ENCODE measurements at regions not wholly inside any gene's neighbourhood (a gene's known extent, or its start where the extent isn't known, plus 50 kb on each side); places are given as distances from the start of the nearest gene placed in this dataset.

- H3K4me2 ChIP-seq (ENCODE audit: low read length): no peak overlapping the region
- H3K27ac Mint-ChIP-seq (ENCODE audit: unreplicated experiment): no peak overlapping the region
- H3K4me3 Mint-ChIP-seq (ENCODE audit: unreplicated experiment): no peak overlapping the region
- peaks cover 1% of the 10 kb centered on the region for H3K27me3 Mint-ChIP-seq (ENCODE audit: low read depth, unreplicated experiment)
- peaks cover 2% of the 10 kb centered on the region for H3K4me1 Mint-ChIP-seq (ENCODE audit: low read depth, unreplicated experiment)
- no peaks in the 10 kb centered on the region for H3K4me1 ChIP-seq (ENCODE audit: insufficient read depth, low read length)
- FAIRE-seq (no peak), DNase-seq (ENCODE audit: low read depth) (no peak)
- no peaks in the 10 kb centered on the region for H3K9me3 ChIP-seq (ENCODE audit: insufficient read depth, low read depth, low read length)
- no peaks in the 10 kb centered on the region for H4K20me1 ChIP-seq (ENCODE audit: insufficient read depth, low read length)
- H3K9me3 Mint-ChIP-seq (ENCODE audit: unreplicated experiment): no peaks in the 10 kb centered on the region
- H3K27ac ChIP-seq (ENCODE audit: low read depth, low read length): no peak overlapping the region
- peaks cover 6% of the 10 kb centered on the region for H3K36me3 Mint-ChIP-seq (ENCODE audit: low read depth, unreplicated experiment)
- no peaks in the 10 kb centered on the region for H3K27me3 ChIP-seq (ENCODE audit: insufficient read depth, low read length)
- TF ChIP-seq CTCF (IDR thresholded peaks at IDR 0.05; ENCODE audit: insufficient read depth, low read depth, low read length) (no peak), EZH2 (IDR thresholded peaks at IDR 0.05; ENCODE audit: insufficient read depth, low read length) (no peak)
- no peak overlapping the region for H3K9ac ChIP-seq (ENCODE audit: low read length)
- H3K79me2 ChIP-seq (ENCODE audit: insufficient read depth, low read length): no peaks in the 10 kb centered on the region
- H3K36me3 ChIP-seq (ENCODE audit: insufficient read depth, low read length): no peaks in the 10 kb centered on the region
- no peak overlapping the region for H2AFZ ChIP-seq (ENCODE audit: low read depth, low read length)
- H3K4me3 ChIP-seq (ENCODE audit: insufficient read depth, low read depth, low read length): no peak overlapping the region
These were observed 156.1 kb upstream of the VLDLR start for GRCh38 chr9:2465516-2465915.

- no peaks in the 10 kb centered on the region for H3K79me2 ChIP-seq (ENCODE audit: insufficient read depth, low read length)
- no peaks in the 10 kb centered on the region for H3K27me3 ChIP-seq (ENCODE audit: insufficient read depth, low read length)
- Mint-ChIP-seq H3K27me3 (ENCODE audit: low read depth, unreplicated experiment) (no peaks in the 10 kb centered on the region), H3K27ac (ENCODE audit: unreplicated experiment) (no peak overlapping the region), H3K36me3 (ENCODE audit: low read depth, unreplicated experiment) (peaks cover 6% of the 10 kb centered on the region), H3K4me3 (ENCODE audit: unreplicated experiment) (no peak overlapping the region), H3K4me1 (ENCODE audit: low read depth, unreplicated experiment) (peaks cover 2% of the 10 kb centered on the region), H3K9me3 (ENCODE audit: unreplicated experiment) (no peaks in the 10 kb centered on the region)
- TF ChIP-seq EZH2 (IDR thresholded peaks at IDR 0.05; ENCODE audit: insufficient read depth, low read length) (no peak), CTCF (IDR thresholded peaks at IDR 0.05; ENCODE audit: insufficient read depth, low read depth, low read length) (no peak)
- no peak overlapping the region for H2AFZ ChIP-seq (ENCODE audit: low read depth, low read length)
- no peaks in the 10 kb centered on the region for H4K20me1 ChIP-seq (ENCODE audit: insufficient read depth, low read length)
- H3K9me3 ChIP-seq (ENCODE audit: insufficient read depth, low read depth, low read length): no peaks in the 10 kb centered on the region
- no peak overlapping the region for H3K9ac ChIP-seq (ENCODE audit: low read length)
- no peak overlapping the region for H3K27ac ChIP-seq (ENCODE audit: low read depth, low read length)
- H3K4me1 ChIP-seq (ENCODE audit: insufficient read depth, low read length): no peaks in the 10 kb centered on the region
- H3K4me3 ChIP-seq (ENCODE audit: insufficient read depth, low read depth, low read length): no peak overlapping the region
- no peak overlapping the region for H3K4me2 ChIP-seq (ENCODE audit: low read length)
- DNase-seq (ENCODE audit: low read depth) (no peak), FAIRE-seq (no peak)
- H3K36me3 ChIP-seq (ENCODE audit: insufficient read depth, low read length): no peaks in the 10 kb centered on the region
These were observed 155.6 kb upstream of the VLDLR start for GRCh38 chr9:2465921-2466460.

GRCh38 chr9:2466703-2467102 is 154.9 kb upstream of the VLDLR start:
- Histone ChIP-seq H3K79me2 (ENCODE audit: insufficient read depth, low read length) (no peaks in the 10 kb centered on the region), H3K36me3 (ENCODE audit: insufficient read depth, low read length) (no peaks in the 10 kb centered on the region), H3K4me3 (ENCODE audit: insufficient read depth, low read depth, low read length) (no peak overlapping the region), H3K27ac (ENCODE audit: low read depth, low read length) (no peak overlapping the region), H4K20me1 (ENCODE audit: insufficient read depth, low read length) (no peaks in the 10 kb centered on the region), H3K4me1 (ENCODE audit: insufficient read depth, low read length) (no peaks in the 10 kb centered on the region), H3K27me3 (ENCODE audit: insufficient read depth, low read length) (no peaks in the 10 kb centered on the region), H3K4me2 (ENCODE audit: low read length) (no peak overlapping the region), H3K9ac (ENCODE audit: low read length) (no peak overlapping the region), H3K9me3 (ENCODE audit: insufficient read depth, low read depth, low read length) (no peaks in the 10 kb centered on the region), H2AFZ (ENCODE audit: low read depth, low read length) (no peak overlapping the region)
- Mint-ChIP-seq H3K4me3 (ENCODE audit: unreplicated experiment) (no peak overlapping the region), H3K4me1 (ENCODE audit: low read depth, unreplicated experiment) (peaks cover 2% of the 10 kb centered on the region), H3K9me3 (ENCODE audit: unreplicated experiment) (no peaks in the 10 kb centered on the region), H3K27ac (ENCODE audit: unreplicated experiment) (no peak overlapping the region), H3K27me3 (ENCODE audit: low read depth, unreplicated experiment) (no peaks in the 10 kb centered on the region), H3K36me3 (ENCODE audit: low read depth, unreplicated experiment) (peaks cover 3% of the 10 kb centered on the region)
- no peak for FAIRE-seq
- no peak for TF ChIP-seq CTCF (IDR thresholded peaks at IDR 0.05; ENCODE audit: insufficient read depth, low read depth, low read length)
- TF ChIP-seq EZH2 (IDR thresholded peaks at IDR 0.05; ENCODE audit: insufficient read depth, low read length): no peak
- DNase-seq (ENCODE audit: low read depth): no peak

All from astrocyte (in vitro differentiated cells and primary cell).